SK-N-SH (cell line): ENCODE measurements at regions not wholly inside any gene's neighbourhood (a gene's known extent, or its start where the extent isn't known, plus 50 kb on each side); places are given as distances from the start of the nearest gene placed in this dataset.

Experiments used
- CTCF ChIA-PET: fragments of 300-600, 350-600 bp; formaldehyde crosslinking; extraction: SDS; loops from one replicate; lab custom pipeline; 2021; lab: Yijun Ruan, JAX
- POLR2A ChIA-PET: fragments of 350-600 bp; sonication (Branson Sonifier 250); formaldehyde crosslinking; extraction: SDS; loops from one replicate; lab custom pipeline; 2020; ENCODE audit warnings: antibody characterized with exemption, inconsistent platforms; lab: Yijun Ruan, JAX
- DNase-seq: peaks from one replicate; pipeline ENCODE4 v3.0.0; 2012
- H2AFZ ChIP-seq: fragments of 200-600 bp; sonication (generic); 2 replicates; pipeline ENCODE4 v1.8.1; 2016; ENCODE audit warnings: antibody characterized with exemption, mild to moderate bottlenecking, low read depth
- H3F3A ChIP-seq: fragments of 200-600 bp; sonication (generic); replicated peaks from 2 replicates; pipeline ENCODE3; 2016; ENCODE audit warnings: antibody characterized with exemption, mild to moderate bottlenecking; ENCODE audit not compliant: insufficient read depth
- H3K27ac ChIP-seq, 2 experiments: fragments of 200-500 bp in 1 of 2; fragments of 200-600 bp in 1 of 2; sonication (Bioruptor generic) in 1 of 2; sonication (generic), shearing (Covaris generic) in 1 of 2; 2 replicates each; pipeline versions ENCODE4 v1.5.1 to v1.6.1; 2014 to 2016; ENCODE audit warnings: low read depth in 2 of 2, inconsistent platforms in 1 of 2, low read length in 1 of 2, mild to moderate bottlenecking in 1 of 2, mixed read lengths in 1 of 2
- H3K27me3 ChIP-seq: fragments of 200-600 bp; sonication (generic), shearing (Covaris generic); 2 replicates; pipeline ENCODE4 v1.6.1; 2016; ENCODE audit warnings: mixed run types; ENCODE audit not compliant: insufficient read depth
- H3K36me3 ChIP-seq, 2 experiments: fragments of 200-500 bp in 1 of 2; fragments of 200-600 bp in 1 of 2; sonication (Bioruptor generic) in 1 of 2; sonication (generic) in 1 of 2; replicated peaks in 1 of 2; 2 replicates each; pipeline versions ENCODE3 to v1.5.1; 2014 to 2016; ENCODE audit warnings: low read length in 1 of 2, mild to moderate bottlenecking in 1 of 2; ENCODE audit not compliant: insufficient read depth in 2 of 2, control insufficient read depth in 1 of 2
- H3K4me1 ChIP-seq, 2 experiments: fragments of 200-500 bp in 1 of 2; fragments of 200-600 bp in 1 of 2; sonication (Bioruptor generic) in 1 of 2; sonication (generic), shearing (Covaris generic) in 1 of 2; 2 replicates each; pipeline versions ENCODE4 v1.5.1 to v1.6.1; 2014 to 2016; ENCODE audit warnings: low read depth in 1 of 2, low read length in 1 of 2, mixed run types in 1 of 2; ENCODE audit not compliant: insufficient read depth in 2 of 2, control insufficient read depth in 1 of 2
- H3K4me2 ChIP-seq: fragments of 200-600 bp; sonication (generic), shearing (Covaris generic); 2 replicates; pipeline ENCODE4 v1.6.1; 2017; ENCODE audit warnings: mixed run types
- H3K4me3 ChIP-seq, 2 experiments: fragments of 200-500 bp in 1 of 2; fragments of 200-600 bp in 1 of 2; sonication (Bioruptor generic) in 1 of 2; sonication (generic), shearing (Covaris generic) in 1 of 2; 2 replicates each; pipeline versions ENCODE4 v1.5.1 to v1.8.1; 2014 to 2016; ENCODE audit warnings: low read depth in 2 of 2, inconsistent platforms in 1 of 2, low read length in 1 of 2, mild to moderate bottlenecking in 1 of 2, mixed read lengths in 1 of 2, moderate library complexity in 1 of 2
- H3K79me2 ChIP-seq: fragments of 200-600 bp; sonication (generic); 2 replicates; pipeline ENCODE4 v1.8.1; 2017; ENCODE audit warnings: mild to moderate bottlenecking; ENCODE audit not compliant: insufficient read depth
- H3K9ac ChIP-seq: fragments of 200-600 bp; sonication (generic); 2 replicates; pipeline ENCODE4 v1.6.1; 2017; ENCODE audit warnings: mixed run types
- H3K9me2 ChIP-seq: fragments of 200-600 bp; sonication (generic); 2 replicates; pipeline ENCODE4 v1.6.1; 2017; ENCODE audit warnings: mixed run types
- H3K9me3 ChIP-seq: fragments of 200-600 bp; sonication (generic); 2 replicates; pipeline ENCODE4 v1.6.1; 2017; ENCODE audit warnings: mixed run types, mild to moderate bottlenecking, moderate library complexity
- H4K20me1 ChIP-seq: fragments of 200-600 bp; sonication (generic); 2 replicates; pipeline ENCODE4 v1.6.1; 2017; ENCODE audit warnings: mild to moderate bottlenecking, mixed run types; ENCODE audit not compliant: insufficient read depth
- GABPA ChIP-seq: IDR thresholded peaks from 2 replicates; pipeline ENCODE4 v1.4.0; 2012; ENCODE audit warnings: low read depth, mild to moderate bottlenecking
- YY1 ChIP-seq: IDR thresholded peaks from 2 replicates; pipeline ENCODE4 v1.4.0; 2012; ENCODE audit warnings: low read depth, mild to moderate bottlenecking
- WGBS: methylation state at CpG from one replicate; pipeline ENCODE4 v1.1.6; 2017; ENCODE audit warnings: low lambda C conversion rate; 5-methylcytosine and 5-hydroxymethylcytosine counted together
- TF ChIP-seq, protein P1 (sequence below): fragments of 150-350 bp; IDR thresholded peaks from 2 replicates; pipeline ENCODE4 v1.6.1; 2017; ENCODE audit warnings: antibody characterized with exemption, low read length, low read depth, borderline replicate concordance
- TF ChIP-seq, protein P2 (sequence below): IDR thresholded peaks from 2 replicates; pipeline ENCODE4; 2012
- TF ChIP-seq, protein P3 (sequence below): IDR thresholded peaks from 2 replicates; pipeline ENCODE4 v1.6.1; 2012; ENCODE audit warnings: mild to moderate bottlenecking, low read depth, low read length, moderate library complexity

DNA sequence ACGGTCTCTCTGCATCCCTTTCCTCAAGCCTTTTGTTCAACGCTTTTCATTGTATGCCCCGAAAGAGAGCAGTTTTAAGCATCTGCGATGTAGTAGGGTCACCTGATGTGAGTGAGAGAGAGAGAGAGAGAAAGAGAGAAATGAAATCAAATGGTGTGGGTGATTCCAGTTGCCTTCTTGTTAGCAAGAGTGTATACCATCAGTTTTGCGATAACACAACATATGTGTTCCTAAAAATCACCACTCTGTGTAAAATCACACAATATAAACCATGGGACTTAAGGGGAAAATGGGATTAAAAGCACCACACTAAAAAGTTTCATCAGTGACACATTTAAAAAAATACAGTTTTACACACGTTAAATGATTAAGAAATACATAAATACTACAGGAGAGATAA, 1102.7 kb upstream of the EEF2KMT start:
- H3K4me3 ChIP-seq = no peak overlapping the region
- no peak overlapping the region for H3K27ac ChIP-seq
- H3K4me1 ChIP-seq = peaks cover 0 to 7% of the 10 kb centered on the region in 2 experiments; a peak in 2 of 4 replicates
- H3K79me2 ChIP-seq = no peaks in the 10 kb centered on the region
- DNase-seq = no peak
- no peaks in the 10 kb centered on the region for H3K9me3 ChIP-seq
- no peaks in the 10 kb centered on the region for H3F3A ChIP-seq
- H4K20me1 ChIP-seq = no peaks in the 10 kb centered on the region
- no peak for TF ChIP-seq GABPA
- TF ChIP-seq, protein P1, sequence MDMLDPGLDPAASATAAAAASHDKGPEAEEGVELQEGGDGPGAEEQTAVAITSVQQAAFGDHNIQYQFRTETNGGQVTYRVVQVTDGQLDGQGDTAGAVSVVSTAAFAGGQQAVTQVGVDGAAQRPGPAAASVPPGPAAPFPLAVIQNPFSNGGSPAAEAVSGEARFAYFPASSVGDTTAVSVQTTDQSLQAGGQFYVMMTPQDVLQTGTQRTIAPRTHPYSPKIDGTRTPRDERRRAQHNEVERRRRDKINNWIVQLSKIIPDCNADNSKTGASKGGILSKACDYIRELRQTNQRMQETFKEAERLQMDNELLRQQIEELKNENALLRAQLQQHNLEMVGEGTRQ = no peak
- TF ChIP-seq, all 33 proteins: peak for 0
- no peak overlapping the region for H3K4me2 ChIP-seq
- no peak overlapping the region for H2AFZ ChIP-seq
- ChIA-PET CTCF (interaction anchor here (1.0 kb wide), 1 partner anchor 35 kb away, joined by 4 read pairs; no protein-coding TSS in a partner anchor), POLR2A (no interaction called here)
- H3K36me3 ChIP-seq = no peaks in the 10 kb centered on the region
- no peaks in the 10 kb centered on the region for H3K9me2 ChIP-seq
- H3K27me3 ChIP-seq = no peaks in the 10 kb centered on the region
- 30% methylated on average over 6 of the region's 6 CpGs for WGBS
- H3K9ac ChIP-seq = no peak overlapping the region

DNA sequence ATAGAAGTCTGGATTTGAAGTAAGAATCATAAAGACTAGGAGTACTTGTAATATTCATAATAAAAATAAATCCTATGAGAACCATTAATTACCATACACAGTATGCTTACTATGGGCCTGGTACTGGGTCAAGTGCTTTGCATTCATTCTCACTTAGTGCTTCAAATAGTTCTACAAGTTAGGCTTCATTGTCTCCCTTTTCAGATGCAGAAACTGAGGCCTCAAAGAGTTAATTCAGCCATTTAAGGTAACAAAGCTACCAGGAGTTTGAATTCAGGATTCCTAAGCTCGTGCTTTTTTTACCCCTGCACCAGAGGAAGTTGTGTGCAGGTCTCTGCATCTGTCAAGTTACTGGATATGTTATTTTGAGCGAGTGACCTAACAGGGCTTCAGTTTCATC, 1098.4 kb upstream of the EEF2KMT start:
- no peak for DNase-seq
- no peaks in the 10 kb centered on the region for H3K9me3 ChIP-seq
- H3K9me2 ChIP-seq = no peaks in the 10 kb centered on the region
- TF ChIP-seq, protein P2, sequence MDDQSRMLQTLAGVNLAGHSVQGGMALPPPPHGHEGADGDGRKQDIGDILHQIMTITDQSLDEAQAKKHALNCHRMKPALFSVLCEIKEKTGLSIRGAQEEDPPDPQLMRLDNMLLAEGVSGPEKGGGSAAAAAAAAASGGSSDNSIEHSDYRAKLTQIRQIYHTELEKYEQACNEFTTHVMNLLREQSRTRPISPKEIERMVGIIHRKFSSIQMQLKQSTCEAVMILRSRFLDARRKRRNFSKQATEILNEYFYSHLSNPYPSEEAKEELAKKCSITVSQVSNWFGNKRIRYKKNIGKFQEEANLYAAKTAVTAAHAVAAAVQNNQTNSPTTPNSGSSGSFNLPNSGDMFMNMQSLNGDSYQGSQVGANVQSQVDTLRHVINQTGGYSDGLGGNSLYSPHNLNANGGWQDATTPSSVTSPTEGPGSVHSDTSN = no peak
- no peaks in the 10 kb centered on the region for H3K36me3 ChIP-seq
- ChIA-PET CTCF (interaction anchor here (1.0 to 1.1 kb wide), 2 partner anchors 31 to 378 kb away, joined by 3 to 4 read pairs; no protein-coding TSS in a partner anchor), POLR2A (no interaction called here)
- H3K79me2 ChIP-seq = no peaks in the 10 kb centered on the region
- H3K4me1 ChIP-seq = no peaks in the 10 kb centered on the region
- H3K4me2 ChIP-seq = no peak overlapping the region
- H3K4me3 ChIP-seq = no peak overlapping the region
- H3K27me3 ChIP-seq = no peaks in the 10 kb centered on the region
- H3K27ac ChIP-seq = no peak overlapping the region
- H2AFZ ChIP-seq = no peak overlapping the region
- no peaks in the 10 kb centered on the region for H4K20me1 ChIP-seq
- no peaks in the 10 kb centered on the region for H3F3A ChIP-seq
- WGBS = 16% methylated on average over 2 of the region's 2 CpGs
- no peak overlapping the region for H3K9ac ChIP-seq

DNA sequence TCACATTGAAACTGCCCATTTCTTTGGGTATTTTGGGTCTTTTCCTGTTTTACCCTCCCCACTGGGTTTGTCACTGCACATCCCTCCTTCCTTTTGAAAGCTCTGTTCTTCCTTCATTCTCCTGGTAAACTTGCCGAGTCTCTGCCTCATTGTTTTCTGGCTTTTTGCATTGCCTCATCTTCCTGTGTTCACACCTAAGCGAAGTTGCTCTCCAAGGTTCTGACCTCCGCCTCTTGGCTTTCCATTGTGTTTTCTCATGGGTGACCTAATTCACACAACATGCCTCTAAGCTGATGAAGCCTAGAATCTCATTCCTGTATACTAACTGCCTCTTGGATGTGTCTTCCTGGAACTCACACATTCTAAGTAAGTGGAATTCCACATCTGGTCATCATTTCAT, 1096.1 kb upstream of the EEF2KMT start:
- Histone ChIP-seq H3K79me2 (no peaks in the 10 kb centered on the region), H3K36me3 (no peaks in the 10 kb centered on the region), H4K20me1 (no peaks in the 10 kb centered on the region), H3K9me2 (no peaks in the 10 kb centered on the region), H3K9ac (no peak overlapping the region), H3K27me3 (no peaks in the 10 kb centered on the region), H3K9me3 (no peaks in the 10 kb centered on the region), H3K4me1 (no peaks in the 10 kb centered on the region), H2AFZ (no peak overlapping the region), H3K27ac (no peak overlapping the region), H3K4me2 (no peak overlapping the region), H3F3A (no peaks in the 10 kb centered on the region), H3K4me3 (no peak overlapping the region)
- WGBS = 24% methylated on average over 3 of the region's 3 CpGs
- ChIA-PET CTCF (no interaction called here), POLR2A (no interaction called here)
- DNase-seq = no peak
- no peak for TF ChIP-seq YY1
- TF ChIP-seq, protein P3, sequence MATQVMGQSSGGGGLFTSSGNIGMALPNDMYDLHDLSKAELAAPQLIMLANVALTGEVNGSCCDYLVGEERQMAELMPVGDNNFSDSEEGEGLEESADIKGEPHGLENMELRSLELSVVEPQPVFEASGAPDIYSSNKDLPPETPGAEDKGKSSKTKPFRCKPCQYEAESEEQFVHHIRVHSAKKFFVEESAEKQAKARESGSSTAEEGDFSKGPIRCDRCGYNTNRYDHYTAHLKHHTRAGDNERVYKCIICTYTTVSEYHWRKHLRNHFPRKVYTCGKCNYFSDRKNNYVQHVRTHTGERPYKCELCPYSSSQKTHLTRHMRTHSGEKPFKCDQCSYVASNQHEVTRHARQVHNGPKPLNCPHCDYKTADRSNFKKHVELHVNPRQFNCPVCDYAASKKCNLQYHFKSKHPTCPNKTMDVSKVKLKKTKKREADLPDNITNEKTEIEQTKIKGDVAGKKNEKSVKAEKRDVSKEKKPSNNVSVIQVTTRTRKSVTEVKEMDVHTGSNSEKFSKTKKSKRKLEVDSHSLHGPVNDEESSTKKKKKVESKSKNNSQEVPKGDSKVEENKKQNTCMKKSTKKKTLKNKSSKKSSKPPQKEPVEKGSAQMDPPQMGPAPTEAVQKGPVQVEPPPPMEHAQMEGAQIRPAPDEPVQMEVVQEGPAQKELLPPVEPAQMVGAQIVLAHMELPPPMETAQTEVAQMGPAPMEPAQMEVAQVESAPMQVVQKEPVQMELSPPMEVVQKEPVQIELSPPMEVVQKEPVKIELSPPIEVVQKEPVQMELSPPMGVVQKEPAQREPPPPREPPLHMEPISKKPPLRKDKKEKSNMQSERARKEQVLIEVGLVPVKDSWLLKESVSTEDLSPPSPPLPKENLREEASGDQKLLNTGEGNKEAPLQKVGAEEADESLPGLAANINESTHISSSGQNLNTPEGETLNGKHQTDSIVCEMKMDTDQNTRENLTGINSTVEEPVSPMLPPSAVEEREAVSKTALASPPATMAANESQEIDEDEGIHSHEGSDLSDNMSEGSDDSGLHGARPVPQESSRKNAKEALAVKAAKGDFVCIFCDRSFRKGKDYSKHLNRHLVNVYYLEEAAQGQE = peak; percentile 37; the same call in 1 of the 2 replicates
